ENCODE measurements at regions not wholly inside any gene's neighbourhood (a gene's known extent, or its start where the extent isn't known, plus 50 kb on each side); places are given as distances from the start of the nearest gene placed in this dataset.
A peak's percentile ranks its signal among the peaks of the same experiment; 100 is the strongest.

- Histone ChIP-seq H3K27me3 (replicated peaks in 2 of 5; ENCODE audit: control insufficient read depth in 4 of 5, insufficient read depth in 5 of 5, low read length in 4 of 5) (peaks cover 0 to 4% (median 0%) of the 10 kb centered on the region in 5 experiments), H3K27ac (ENCODE audit: insufficient read depth in 1 of 2, low read depth in 1 of 2, low read length in 2 of 2, poor library complexity in 1 of 2, severe bottlenecking in 2 of 2) (no peak overlapping the region), H3K36me3 (ENCODE audit: control insufficient read depth in 4 of 4, insufficient read depth in 4 of 4, low read length in 3 of 4) (no peaks in the 10 kb centered on the region), H3K9me3 (ENCODE audit: control extremely low read depth in 1 of 5, control insufficient read depth in 4 of 5, insufficient read depth in 2 of 5, low read depth in 1 of 5, low read length in 4 of 5) (no peaks in the 10 kb centered on the region), H3K4me1 (ENCODE audit: control extremely low read depth in 1 of 4, control insufficient read depth in 4 of 4, insufficient read depth in 4 of 4, low read length in 3 of 4) (peaks cover 0 to 33% (median 3%) of the 10 kb centered on the region in 4 experiments), H3K4me3 (ENCODE audit: control insufficient read depth in 1 of 7, extremely low read depth in 1 of 7, insufficient read depth in 4 of 7, low read depth in 2 of 7, low read length in 6 of 7) (no peak overlapping the region)
- 71% methylated on average over 5 of the region's 8 CpGs for WGBS (ENCODE audit: insufficient coverage)
- peak; percentile 39 to 70 (median 65) for DNase-seq
- ChIA-PET POLR2A (no interaction called here), CTCF (interaction anchor here (1.1 to 1.7 kb wide), 4 partner anchors 18 to 106 kb away, joined by 3 to 8 read pairs (median 4); no protein-coding TSS in a partner anchor)
Measured at GRCh38 chrX:120769576-120770341, 105.9 kb downstream of the CT47B1 start.

GRCh38 chrX:120768681-120769080 is 107.0 kb downstream of the CT47B1 start:
- Histone ChIP-seq H3K9me3 (ENCODE audit: control extremely low read depth in 1 of 5, control insufficient read depth in 4 of 5, insufficient read depth in 2 of 5, low read depth in 1 of 5, low read length in 4 of 5) (no peaks in the 10 kb centered on the region), H3K4me3 (ENCODE audit: control insufficient read depth in 1 of 7, extremely low read depth in 1 of 7, insufficient read depth in 4 of 7, low read depth in 2 of 7, low read length in 6 of 7) (no peak overlapping the region), H3K27ac (ENCODE audit: insufficient read depth in 1 of 2, low read depth in 1 of 2, low read length in 2 of 2, poor library complexity in 1 of 2, severe bottlenecking in 2 of 2) (no peak overlapping the region), H3K27me3 (replicated peaks in 2 of 5; ENCODE audit: control insufficient read depth in 4 of 5, insufficient read depth in 5 of 5, low read length in 4 of 5) (peaks cover 0 to 4% (median 0%) of the 10 kb centered on the region in 5 experiments), H3K36me3 (ENCODE audit: control insufficient read depth in 4 of 4, insufficient read depth in 4 of 4, low read length in 3 of 4) (no peaks in the 10 kb centered on the region), H3K4me1 (ENCODE audit: control extremely low read depth in 1 of 4, control insufficient read depth in 4 of 4, insufficient read depth in 4 of 4, low read length in 3 of 4) (peaks cover 0 to 31% (median 3%) of the 10 kb centered on the region in 4 experiments)
- DNase-seq, result no peak
- WGBS (ENCODE audit: insufficient coverage), result 100% methylated on average over 1 of the region's 2 CpGs
- CTCF ChIA-PET, result interaction anchor here (0.9 to 1.7 kb wide), 3 partner anchors 17 to 298 kb away, joined by 3 to 8 read pairs (median 3); no protein-coding TSS in a partner anchor
- POLR2A ChIA-PET, result no interaction called here

- H3K36me3 ChIP-seq (ENCODE audit: control insufficient read depth in 4 of 4, insufficient read depth in 4 of 4, low read length in 3 of 4), result no peaks in the 10 kb centered on the region
- 100% methylated on average over 1 of the region's 1 CpG for whole genome bisulfite sequencing (ENCODE audit: insufficient coverage)
- H3K27me3 ChIP-seq (replicated peaks in 2 of 5; ENCODE audit: control insufficient read depth in 4 of 5, insufficient read depth in 5 of 5, low read length in 4 of 5), result peaks cover 0 to 4% (median 0%) of the 10 kb centered on the region in 5 experiments
- no peaks in the 10 kb centered on the region for H3K9me3 ChIP-seq (ENCODE audit: control extremely low read depth in 1 of 5, control insufficient read depth in 4 of 5, insufficient read depth in 2 of 5, low read depth in 1 of 5, low read length in 4 of 5)
- ChIA-PET CTCF (interaction anchor here (0.9 kb wide), 1 partner anchor 298 kb away, joined by 3 read pairs; no protein-coding TSS in a partner anchor), POLR2A (no interaction called here)
- peaks cover 0 to 31% (median 3%) of the 10 kb centered on the region in 4 experiments for H3K4me1 ChIP-seq (ENCODE audit: control extremely low read depth in 1 of 4, control insufficient read depth in 4 of 4, insufficient read depth in 4 of 4, low read length in 3 of 4)
- no peak for DNase-seq
- H3K27ac ChIP-seq (ENCODE audit: insufficient read depth in 1 of 2, low read depth in 1 of 2, low read length in 2 of 2, poor library complexity in 1 of 2, severe bottlenecking in 2 of 2), result no peak overlapping the region
- no peak overlapping the region for H3K4me3 ChIP-seq (ENCODE audit: control insufficient read depth in 1 of 7, extremely low read depth in 1 of 7, insufficient read depth in 4 of 7, low read depth in 2 of 7, low read length in 6 of 7)
Measured at GRCh38 chrX:120768254-120768653, 107.4 kb downstream of the CT47B1 start.

- 92% methylated on average over 2 of the region's 2 CpGs for WGBS (ENCODE audit: insufficient coverage)
- peaks cover 0 to 4% (median 0%) of the 10 kb centered on the region in 5 experiments for H3K27me3 ChIP-seq (replicated peaks in 2 of 5; ENCODE audit: control insufficient read depth in 4 of 5, insufficient read depth in 5 of 5, low read length in 4 of 5)
- no peak for DNase-seq
- CTCF ChIA-PET, result interaction anchor here (0.7 kb wide), 1 partner anchor 11 kb away, joined by 3 read pairs; no protein-coding TSS in a partner anchor
- no peak overlapping the region for H3K27ac ChIP-seq (ENCODE audit: insufficient read depth in 1 of 2, low read depth in 1 of 2, low read length in 2 of 2, poor library complexity in 1 of 2, severe bottlenecking in 2 of 2)
- no peak overlapping the region for H3K4me3 ChIP-seq (ENCODE audit: control insufficient read depth in 1 of 7, extremely low read depth in 1 of 7, insufficient read depth in 4 of 7, low read depth in 2 of 7, low read length in 6 of 7)
- no peaks in the 10 kb centered on the region for H3K9me3 ChIP-seq (ENCODE audit: control extremely low read depth in 1 of 5, control insufficient read depth in 4 of 5, insufficient read depth in 2 of 5, low read depth in 1 of 5, low read length in 4 of 5)
- H3K36me3 ChIP-seq (ENCODE audit: control insufficient read depth in 4 of 4, insufficient read depth in 4 of 4, low read length in 3 of 4), result no peaks in the 10 kb centered on the region
- H3K4me1 ChIP-seq (ENCODE audit: control extremely low read depth in 1 of 4, control insufficient read depth in 4 of 4, insufficient read depth in 4 of 4, low read length in 3 of 4), result peaks cover 0 to 5% (median 0%) of the 10 kb centered on the region in 4 experiments
- POLR2A ChIA-PET, result no interaction called here
Measured at GRCh38 chrX:120763269-120763668, 112.4 kb downstream of the CT47B1 start.

GRCh38 chrX:120761810-120762209 is 113.9 kb downstream of the CT47B1 start:
- no peak overlapping the region for H3K27ac ChIP-seq (ENCODE audit: insufficient read depth in 1 of 2, low read depth in 1 of 2, low read length in 2 of 2, poor library complexity in 1 of 2, severe bottlenecking in 2 of 2)
- H3K4me3 ChIP-seq (ENCODE audit: control insufficient read depth in 1 of 7, extremely low read depth in 1 of 7, insufficient read depth in 4 of 7, low read depth in 2 of 7, low read length in 6 of 7), result no peak overlapping the region
- peaks cover 0 to 5% (median 0%) of the 10 kb centered on the region in 4 experiments for H3K4me1 ChIP-seq (ENCODE audit: control extremely low read depth in 1 of 4, control insufficient read depth in 4 of 4, insufficient read depth in 4 of 4, low read length in 3 of 4)
- peaks cover 0 to 4% (median 0%) of the 10 kb centered on the region in 5 experiments for H3K27me3 ChIP-seq (replicated peaks in 2 of 5; ENCODE audit: control insufficient read depth in 4 of 5, insufficient read depth in 5 of 5, low read length in 4 of 5)
- no peaks in the 10 kb centered on the region for H3K36me3 ChIP-seq (ENCODE audit: control insufficient read depth in 4 of 4, insufficient read depth in 4 of 4, low read length in 3 of 4)
- no peaks in the 10 kb centered on the region for H3K9me3 ChIP-seq (ENCODE audit: control extremely low read depth in 1 of 5, control insufficient read depth in 4 of 5, insufficient read depth in 2 of 5, low read depth in 1 of 5, low read length in 4 of 5)
- DNase-seq, result no peak
- CTCF ChIA-PET, result no interaction called here
- WGBS (ENCODE audit: insufficient coverage), result 50% methylated on average over 2 of the region's 4 CpGs
- POLR2A ChIA-PET, result no interaction called here

- H3K27ac ChIP-seq (ENCODE audit: insufficient read depth in 1 of 2, low read depth in 1 of 2, low read length in 2 of 2, poor library complexity in 1 of 2, severe bottlenecking in 2 of 2), result no peak overlapping the region
Measured at GRCh38 chrX:120759685-120760084, 116.0 kb downstream of the CT47B1 start.

More at GRCh38 chrX:120759685-120760084, 116.0 kb downstream of the CT47B1 start:
- Histone ChIP-seq H3K36me3 (ENCODE audit: control insufficient read depth in 4 of 4, insufficient read depth in 4 of 4, low read length in 3 of 4) (no peaks in the 10 kb centered on the region), H3K27me3 (replicated peaks in 2 of 5; ENCODE audit: control insufficient read depth in 4 of 5, insufficient read depth in 5 of 5, low read length in 4 of 5) (no peaks in the 10 kb centered on the region), H3K9me3 (ENCODE audit: control extremely low read depth in 1 of 5, control insufficient read depth in 4 of 5, insufficient read depth in 2 of 5, low read depth in 1 of 5, low read length in 4 of 5) (no peaks in the 10 kb centered on the region), H3K4me3 (ENCODE audit: control insufficient read depth in 1 of 7, extremely low read depth in 1 of 7, insufficient read depth in 4 of 7, low read depth in 2 of 7, low read length in 6 of 7) (no peak overlapping the region), H3K4me1 (ENCODE audit: control extremely low read depth in 1 of 4, control insufficient read depth in 4 of 4, insufficient read depth in 4 of 4, low read length in 3 of 4) (peaks cover 8 to 20% (median 11%) of the 10 kb centered on the region in 4 experiments)
- CTCF ChIA-PET, result no interaction called here
- POLR2A ChIA-PET, result no interaction called here
- WGBS (ENCODE audit: insufficient coverage), result 77% methylated on average over 1 of the region's 1 CpG
- DNase-seq, result no peak
